ENCODE measurements at regions not wholly inside any gene's neighbourhood (a gene's known extent, or its start where the extent isn't known, plus 50 kb on each side); places are given as distances from the start of the nearest gene placed in this dataset.

- DNase-seq, result no peak
Observed at GRCh38 chr10:10527861-10528562, 489.7 kb upstream of the CELF2 start.

- DNase-seq, result no peak
Observed at GRCh38 chr10:10528563-10528910, 489.1 kb upstream of the CELF2 start.

DNA sequence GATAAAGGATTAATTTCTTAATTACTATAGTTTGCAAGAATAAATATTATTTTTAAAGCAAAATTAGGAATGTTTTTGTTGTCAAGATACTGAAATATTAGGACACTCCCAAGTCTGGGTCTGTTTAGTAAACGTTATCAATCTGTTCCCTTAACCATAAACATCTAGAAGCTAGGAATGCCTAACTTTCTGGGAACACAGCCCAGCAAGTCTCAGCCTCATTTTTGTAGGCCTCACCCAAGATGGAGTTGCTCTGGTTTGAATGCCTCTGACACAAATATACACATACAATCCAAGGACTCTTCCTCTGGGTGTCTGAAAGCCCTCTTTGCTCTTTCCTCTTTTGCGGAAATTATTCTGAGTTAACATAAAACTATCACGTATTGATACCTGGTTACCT, 487.4 kb upstream of the CELF2 start:
- no peak for DNase-seq

- no peak for DNase-seq
Observed at GRCh38 chr10:10532236-10532635, 485.4 kb upstream of the CELF2 start.

DNA sequence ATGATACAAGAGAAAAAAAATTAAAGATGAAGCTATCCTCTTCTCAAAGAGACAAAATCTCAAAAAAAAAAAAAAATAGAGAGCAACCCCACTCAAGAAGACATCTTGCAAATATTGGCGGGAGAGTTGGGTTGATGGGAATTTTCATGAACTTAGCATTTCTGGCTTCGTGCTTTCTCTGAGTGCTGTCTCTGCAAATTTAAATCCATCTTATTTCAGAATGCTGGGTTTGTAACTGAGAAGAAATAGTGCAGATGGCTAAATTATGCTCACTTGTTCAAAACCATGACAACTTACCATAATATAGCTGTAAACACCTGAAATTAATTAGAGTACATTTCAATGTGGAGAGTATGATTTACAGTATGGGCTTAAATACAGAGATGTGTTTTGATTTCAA, 484.8 kb upstream of the CELF2 start:
- DNase-seq, result no peak

DNA sequence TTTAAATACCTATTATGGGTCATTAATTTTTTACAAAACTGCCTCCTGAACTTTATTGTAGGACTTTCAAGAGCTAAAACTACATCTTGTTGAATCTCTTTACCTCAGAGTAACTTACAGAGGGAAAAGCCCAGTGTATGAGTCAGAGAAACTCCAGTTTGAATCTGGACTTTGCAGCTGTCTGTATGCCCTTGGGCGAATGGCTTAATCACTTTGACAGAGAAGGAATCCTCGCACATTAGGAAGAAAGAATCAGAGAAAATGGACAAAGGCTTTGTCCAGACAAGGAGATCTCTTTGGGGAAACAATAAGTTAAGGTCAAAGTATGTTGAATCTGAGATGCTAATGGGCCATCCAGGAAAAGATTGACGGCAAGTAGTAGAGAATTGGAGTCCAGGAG, 484.2 kb upstream of the CELF2 start:
- no peak for DNase-seq

GRCh38 chr10:10538326-10538725, 479.3 kb upstream of the CELF2 start:
- no peak for DNase-seq

DNA sequence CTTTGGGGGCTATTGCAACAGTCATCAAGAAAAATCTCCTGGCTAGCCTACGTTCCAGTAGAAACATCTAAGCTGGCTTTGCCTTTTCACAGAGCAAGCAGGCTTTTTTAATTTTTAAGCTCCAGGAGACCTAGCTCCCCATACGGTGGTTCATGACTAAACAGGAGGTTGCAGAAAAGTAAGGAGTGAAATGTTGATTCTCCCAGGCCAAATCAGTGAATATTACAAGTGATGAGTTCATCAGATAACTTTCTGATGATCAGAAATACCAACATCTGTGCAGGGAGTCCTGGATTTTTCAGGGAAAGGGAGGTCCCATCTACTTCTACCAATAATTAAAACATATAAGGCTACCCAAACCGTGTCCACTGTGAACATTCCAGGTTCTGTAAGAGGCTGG, 477.3 kb upstream of the CELF2 start:
- no peak for DNase-seq

DNA sequence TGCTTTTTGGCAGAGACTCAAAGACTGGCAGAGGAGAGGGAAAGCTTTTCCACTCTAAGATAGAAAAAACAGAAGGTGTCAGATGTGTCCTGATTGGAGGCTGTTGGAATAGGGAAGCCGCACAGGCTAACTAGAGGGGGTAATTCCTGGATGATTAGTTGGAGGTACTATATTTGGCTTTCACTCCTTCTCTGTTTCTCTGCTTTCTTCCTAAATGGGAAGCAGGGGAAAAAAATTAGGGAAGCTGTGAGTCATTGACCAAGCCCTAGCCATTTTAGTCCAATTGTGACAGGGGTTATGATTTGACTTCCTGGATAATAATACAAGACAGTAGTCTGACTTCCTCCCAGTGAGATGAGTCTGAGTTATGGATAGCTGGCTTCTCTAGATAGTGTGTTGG, 475.2 kb upstream of the CELF2 start:
- no peak for DNase-seq

GRCh38 chr10:10544890-10545289, 472.8 kb upstream of the CELF2 start:
- DNase-seq, result no peak

DNA sequence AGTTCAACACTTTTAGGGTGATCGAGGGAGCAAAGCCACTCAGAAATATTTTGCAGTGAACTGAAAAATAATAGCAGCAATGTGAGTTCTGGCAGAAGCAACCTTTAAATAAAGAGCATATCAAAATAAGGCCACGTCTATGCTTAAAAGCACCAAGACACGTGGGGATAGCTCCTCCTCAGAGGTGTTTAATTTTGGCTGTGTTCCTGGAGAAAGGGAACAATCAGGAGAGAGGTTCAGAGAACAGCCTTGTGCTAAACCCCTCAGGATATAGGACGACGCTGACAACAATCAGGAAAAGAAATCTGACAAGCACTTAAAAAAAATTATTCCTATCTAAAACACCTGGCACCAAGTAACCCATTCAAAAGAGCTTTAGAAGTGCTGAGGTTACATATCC, 471.9 kb upstream of the CELF2 start:
- DNase-seq, result no peak

DNA sequence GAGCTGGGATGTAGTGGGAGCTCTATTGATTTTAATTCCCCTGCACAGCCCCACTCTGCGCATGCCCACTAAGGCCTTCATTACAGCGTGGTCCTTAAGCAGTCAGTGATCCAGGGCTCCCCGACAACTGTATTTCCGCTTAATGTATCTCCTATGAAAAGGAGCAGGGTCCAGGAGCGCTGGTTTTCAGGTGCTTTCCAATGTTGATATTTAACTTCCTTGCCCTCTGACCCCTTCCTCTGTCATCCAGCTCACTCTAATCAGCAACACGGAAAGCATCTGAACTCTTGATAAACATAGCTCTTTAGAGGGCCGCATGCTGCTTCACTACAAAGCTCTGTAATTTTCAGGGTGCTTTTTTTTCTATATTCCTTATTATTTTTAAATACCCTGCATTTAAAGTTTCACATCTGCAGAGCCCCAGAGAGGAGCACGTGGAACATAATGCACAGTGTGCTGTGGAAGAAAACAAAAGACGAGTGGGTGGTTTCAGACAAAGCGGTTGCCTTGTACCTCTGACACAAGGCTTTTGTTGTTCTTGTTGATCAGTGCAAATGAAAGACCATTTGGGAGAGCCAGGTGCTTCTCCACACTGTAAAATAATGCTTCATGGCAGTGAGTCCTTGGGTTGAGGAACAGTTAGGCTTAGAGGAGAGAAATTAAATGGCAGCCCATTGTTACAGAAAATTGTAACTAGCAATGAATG, 465.9 kb upstream of the CELF2 start:
- DNase-seq, result no peak

GRCh38 chr10:10552948-10553347, 464.7 kb upstream of the CELF2 start:
- no peak for DNase-seq

DNA sequence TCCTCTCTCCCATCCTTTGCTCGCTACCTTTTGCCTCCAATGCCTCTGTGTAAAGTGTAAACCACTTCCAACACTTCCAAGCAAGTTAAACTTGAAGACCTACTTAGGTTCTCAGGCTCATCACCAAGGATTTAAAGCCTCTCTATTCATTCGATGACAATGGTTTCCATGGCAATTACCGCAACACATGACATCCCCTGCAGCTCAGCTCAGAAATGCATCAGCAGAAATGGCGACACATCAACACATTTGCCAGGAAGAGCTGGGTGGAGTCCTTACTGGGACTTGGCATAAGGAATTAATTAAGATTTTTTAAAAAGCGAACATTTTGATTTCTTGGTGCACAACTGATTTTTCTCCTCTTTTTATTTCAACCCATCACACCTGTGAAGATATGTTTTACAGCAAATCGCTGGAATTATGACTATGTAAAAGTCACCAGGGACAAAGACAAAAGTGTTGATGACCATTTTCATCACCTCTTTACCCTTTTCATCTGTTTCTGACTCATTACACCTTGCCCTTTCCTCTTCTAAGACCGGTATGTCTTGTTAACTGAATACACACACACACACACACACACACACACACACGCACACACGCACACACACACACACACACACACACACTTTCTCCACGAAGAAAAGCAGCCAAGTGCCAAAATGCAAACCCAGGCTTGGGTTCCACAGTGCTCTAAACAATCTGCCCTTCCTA, 453.4 kb upstream of the CELF2 start:
- DNase-seq, result no peak

DNA sequence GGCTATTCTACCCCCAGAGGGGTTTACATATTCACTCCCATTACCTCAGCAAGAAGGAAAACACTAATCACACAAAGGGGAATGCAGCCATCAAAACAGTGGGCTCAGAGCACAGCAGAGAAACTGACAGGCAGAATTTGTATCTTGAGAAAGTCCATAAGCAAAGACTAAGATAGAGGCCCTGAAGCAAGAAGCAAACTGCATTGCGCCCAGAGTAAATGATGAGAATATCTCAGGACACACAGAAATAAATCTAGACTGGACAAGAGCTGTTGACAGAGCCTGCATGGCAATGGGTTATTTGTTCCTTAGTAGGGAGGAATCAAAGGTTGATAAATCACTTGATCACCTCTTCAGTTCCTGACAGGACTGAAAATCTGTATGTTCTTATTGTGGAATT, 440.7 kb upstream of the CELF2 start:
- DNase-seq, result no peak

DNA sequence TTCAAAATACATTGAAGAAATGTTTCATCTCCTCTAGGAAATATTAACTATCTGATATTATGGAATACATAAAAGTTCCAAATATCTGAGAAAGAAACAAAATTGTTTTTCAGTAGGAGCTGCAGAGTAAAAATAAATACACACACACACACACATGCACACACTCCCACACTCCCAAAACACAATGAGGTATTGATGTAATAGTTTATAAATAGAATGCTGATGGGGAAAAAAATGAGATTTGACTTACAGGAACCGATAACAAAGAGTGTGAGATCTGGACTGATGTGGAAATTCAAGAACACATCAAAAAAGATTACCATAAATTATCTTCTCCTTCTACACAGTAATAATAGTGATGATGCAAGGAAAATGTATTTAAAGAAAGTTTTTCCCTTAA, 438.0 kb upstream of the CELF2 start:
- no peak for DNase-seq

GRCh38 chr10:10584161-10584560, 433.5 kb upstream of the CELF2 start:
- no peak for DNase-seq

- no peak for DNase-seq
Observed at GRCh38 chr10:10587744-10588393, 429.8 kb upstream of the CELF2 start.

GRCh38 chr10:10589540-10590303, 427.9 kb upstream of the CELF2 start:
- DNase-seq, result no peak

DNA sequence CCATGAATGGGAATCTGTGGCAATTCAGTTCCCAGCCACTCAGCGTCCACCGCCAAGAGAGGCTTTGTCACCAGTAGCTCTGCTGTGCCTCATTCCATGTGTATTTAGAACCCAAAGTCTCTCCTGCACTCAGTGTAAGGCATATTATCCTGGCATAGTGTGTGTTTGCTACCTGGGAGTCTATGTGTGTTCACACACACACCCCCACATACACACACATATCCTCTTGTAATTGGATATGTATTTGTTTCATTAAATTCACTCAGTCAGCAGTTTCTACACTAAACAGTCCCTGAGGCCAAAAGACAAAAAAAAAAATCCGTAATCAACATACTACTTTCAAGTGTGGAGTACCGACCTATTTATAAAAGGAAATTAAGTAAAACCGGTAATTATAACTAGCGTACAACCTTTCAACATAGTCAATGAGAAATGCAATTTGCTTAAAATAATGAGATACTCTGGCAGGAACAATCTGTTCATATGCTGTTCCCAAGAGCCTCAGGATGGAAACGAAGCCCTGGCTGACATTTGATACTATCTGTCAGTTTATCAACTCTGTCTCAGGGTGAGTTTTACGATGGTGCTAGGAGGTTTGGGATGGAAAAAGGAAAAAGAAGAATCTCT, 425.8 kb upstream of the CELF2 start:
- DNase-seq, result no peak

DNA sequence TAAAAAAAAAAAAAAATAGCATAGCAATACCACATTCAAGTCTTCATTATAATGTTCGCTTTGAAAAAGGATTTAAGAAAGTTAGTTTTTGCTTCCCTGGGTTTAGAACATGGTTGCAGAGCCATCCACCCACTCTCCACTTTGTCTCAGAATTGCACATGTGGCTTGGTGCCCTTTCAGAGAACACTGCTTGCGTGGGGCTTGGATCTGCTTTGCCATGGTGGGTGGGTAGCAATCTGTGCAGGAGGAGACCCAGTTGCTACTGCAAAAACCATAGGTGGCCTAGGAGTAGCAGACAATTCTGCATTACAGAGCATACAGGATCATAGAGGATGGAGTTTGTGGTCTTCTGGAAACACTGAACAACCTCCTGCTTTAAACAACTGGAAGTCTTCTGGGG, 421.4 kb upstream of the CELF2 start:
- DNase-seq, result no peak

DNA sequence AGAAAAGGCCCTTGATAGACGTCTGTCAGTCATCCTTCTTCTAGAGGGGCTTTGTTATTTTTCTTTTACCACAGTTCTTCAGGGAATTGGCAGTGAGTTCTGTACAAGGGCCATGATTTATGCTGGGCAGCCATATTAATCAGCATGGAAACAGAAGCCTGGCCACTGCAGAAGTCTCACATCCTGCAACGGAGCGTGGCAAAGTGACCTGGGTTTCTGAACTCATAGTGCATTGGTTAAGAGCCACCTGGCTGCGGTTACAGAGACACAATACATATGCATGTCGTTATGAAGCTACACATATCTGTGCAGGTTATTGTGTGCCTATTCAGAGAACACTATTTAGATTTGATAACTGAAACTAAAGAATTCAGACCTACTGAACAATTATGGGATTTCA, 419.4 kb upstream of the CELF2 start:
- DNase-seq, result no peak

- DNase-seq, result no peak
Observed at GRCh38 chr10:10600004-10600403, 417.7 kb upstream of the CELF2 start.

Data from SIG-M5 (cell line).